ENCODE measurements at regions not wholly inside any gene's neighbourhood (a gene's known extent, or its start where the extent isn't known, plus 50 kb on each side); places are given as distances from the start of the nearest gene placed in this dataset.

- TF ChIP-seq EZH2 (IDR thresholded peaks at IDR 0.05; ENCODE audit: borderline replicate concordance, low read length), result no peak
- TF ChIP-seq, protein P1, sequence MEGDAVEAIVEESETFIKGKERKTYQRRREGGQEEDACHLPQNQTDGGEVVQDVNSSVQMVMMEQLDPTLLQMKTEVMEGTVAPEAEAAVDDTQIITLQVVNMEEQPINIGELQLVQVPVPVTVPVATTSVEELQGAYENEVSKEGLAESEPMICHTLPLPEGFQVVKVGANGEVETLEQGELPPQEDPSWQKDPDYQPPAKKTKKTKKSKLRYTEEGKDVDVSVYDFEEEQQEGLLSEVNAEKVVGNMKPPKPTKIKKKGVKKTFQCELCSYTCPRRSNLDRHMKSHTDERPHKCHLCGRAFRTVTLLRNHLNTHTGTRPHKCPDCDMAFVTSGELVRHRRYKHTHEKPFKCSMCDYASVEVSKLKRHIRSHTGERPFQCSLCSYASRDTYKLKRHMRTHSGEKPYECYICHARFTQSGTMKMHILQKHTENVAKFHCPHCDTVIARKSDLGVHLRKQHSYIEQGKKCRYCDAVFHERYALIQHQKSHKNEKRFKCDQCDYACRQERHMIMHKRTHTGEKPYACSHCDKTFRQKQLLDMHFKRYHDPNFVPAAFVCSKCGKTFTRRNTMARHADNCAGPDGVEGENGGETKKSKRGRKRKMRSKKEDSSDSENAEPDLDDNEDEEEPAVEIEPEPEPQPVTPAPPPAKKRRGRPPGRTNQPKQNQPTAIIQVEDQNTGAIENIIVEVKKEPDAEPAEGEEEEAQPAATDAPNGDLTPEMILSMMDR (conservative IDR thresholded peaks at IDR 0.05 in 1 of 2, IDR thresholded peaks at IDR 0.05 in 1 of 2; ENCODE audit: extremely low read depth in 1 of 2, insufficient read depth in 1 of 2, low read depth in 1 of 2, low read length in 2 of 2), result no peak
These were observed 64.3 kb upstream of the PGBD5 start for GRCh38 chr1:230490436-230490835.
